HCT116 (cell line): ENCODE measurements at regions not wholly inside any gene's neighbourhood (a gene's known extent, or its start where the extent isn't known, plus 50 kb on each side); places are given as distances from the start of the nearest gene placed in this dataset.

ENCODE experiments used
- ATAC-seq: fragments of 200-7000 bp; cut with Tn5 transposase; 2 replicates; pipeline ENCODE4 v1.9.1; 2020; ENCODE audit warnings: mild to moderate bottlenecking, moderate library complexity
- BruUV-seq: library from RNA; stranded (reverse); fragments of 400-500 nt; replicated peaks from 2 replicates; lab custom pipeline; 2021; lab: Mats Ljungman, UMichigan
- CTCF ChIA-PET: fragments of 300-600 bp; sonication (Branson Sonifier 250); formaldehyde crosslinking; loops from one replicate; lab custom pipeline; 2021; ENCODE audit warnings: antibody characterized with exemption; lab: Charles Lee
- POLR2A ChIA-PET: fragments of 300-600, 350-600 bp; sonication (Branson Sonifier 250); formaldehyde crosslinking; loops from one replicate; lab custom pipeline; 2021; ENCODE audit warnings: antibody characterized with exemption; lab: Charles Lee
- RAD21 ChIA-PET, 2 experiments: fragments of 300-600 bp; sonication (Branson Sonifier 250); formaldehyde crosslinking; loops; one replicate each; lab custom pipeline; 2023; ENCODE audit warnings: low total read pairs in 2 of 2; ENCODE audit not compliant: uncharacterized antibody in 2 of 2, unreplicated experiment in 2 of 2, low non-redundant PET in 1 of 2; lab: Charles Lee
- DNase-seq: peaks from one replicate; pipeline ENCODE4 v3.0.0-alpha.2; 2010; ENCODE audit warnings: low read depth, low spot score
- H2AFZ ChIP-seq: fragments of 200-600 bp; shearing (Covaris generic), sonication (generic); 2 replicates; pipeline ENCODE4 v1.6.1; 2017; ENCODE audit warnings: low read depth, mixed run types, mixed read lengths, antibody characterized with exemption, low read length; ENCODE audit not compliant: poor library complexity, severe bottlenecking
- H3K27ac ChIP-seq: 2 replicates; pipeline ENCODE4 v1.5.1; 2012; ENCODE audit warnings: low read depth, low read length
- H3K27me3 ChIP-seq: fragments of 200-600 bp; sonication (generic); 2 replicates; pipeline ENCODE4 v1.6.1; 2016; ENCODE audit warnings: mixed run types, low read length, mixed read lengths; ENCODE audit not compliant: insufficient read depth
- H3K36me3 ChIP-seq, 2 experiments: fragments of 200-500 bp in 1 of 2; fragments of 200-600 bp in 1 of 2; sonication (Bioruptor generic) in 1 of 2; sonication (generic) in 1 of 2; 2 replicates each; pipeline versions ENCODE4 v1.5.1 to v1.6.1; 2014 to 2016; ENCODE audit warnings: low read length in 2 of 2, inconsistent platforms in 1 of 2, mixed read lengths in 1 of 2, mixed run types in 1 of 2; ENCODE audit not compliant: insufficient read depth in 2 of 2, control insufficient read depth in 1 of 2
- H3K4me1 ChIP-seq, 2 experiments: fragments of 200-600 bp in 1 of 2; sonication (generic) in 1 of 2; 2 replicates each; pipeline versions ENCODE4 v1.5.1 to v1.6.1; 2012 to 2017; ENCODE audit warnings: low read length in 2 of 2, inconsistent platforms in 1 of 2, mild to moderate bottlenecking in 1 of 2, mixed read lengths in 1 of 2, mixed run types in 1 of 2, moderate library complexity in 1 of 2; ENCODE audit not compliant: insufficient read depth in 2 of 2, control insufficient read depth in 1 of 2
- H3K4me2 ChIP-seq: fragments of 200-600 bp; sonication (generic); 2 replicates; pipeline ENCODE4 v1.6.1; 2017; ENCODE audit warnings: mixed run types, low read length, mixed read lengths
- H3K4me3 ChIP-seq, 2 experiments: fragments of 200-600 bp in 1 of 2; sonication (generic) in 1 of 2; replicated peaks in 1 of 2; 2 replicates each; pipeline ENCODE4 v1.5.1; 2011 to 2016; ENCODE audit warnings: low read length in 2 of 2, control low read depth in 1 of 2, low read depth in 1 of 2, mild to moderate bottlenecking in 1 of 2, mixed read lengths in 1 of 2, mixed run types in 1 of 2
- H3K79me2 ChIP-seq: fragments of 200-600 bp; sonication (generic); 2 replicates; pipeline ENCODE4 v1.6.1; 2017; ENCODE audit warnings: mild to moderate bottlenecking, mixed run types, low read length, moderate library complexity, mixed read lengths; ENCODE audit not compliant: insufficient read depth
- H3K9ac ChIP-seq: fragments of 200-600 bp; sonication (generic); 2 replicates; pipeline ENCODE4 v1.6.1; 2016; ENCODE audit warnings: low read length, mixed read lengths
- H3K9me2 ChIP-seq: fragments of 200-600 bp; sonication (generic), shearing (Covaris generic); 2 replicates; pipeline ENCODE4 v1.6.1; 2017; ENCODE audit warnings: mixed run types, mild to moderate bottlenecking, moderate library complexity; ENCODE audit not compliant: insufficient read depth
- H3K9me3 ChIP-seq, 2 experiments: fragments of 200-500 bp in 1 of 2; fragments of 200-600 bp in 1 of 2; sonication (Bioruptor generic) in 1 of 2; sonication (generic) in 1 of 2; 2 replicates each; pipeline ENCODE4 v1.6.1; 2014 to 2017; ENCODE audit warnings: low read length in 2 of 2, mixed read lengths in 2 of 2, inconsistent platforms in 1 of 2, low read depth in 1 of 2, mild to moderate bottlenecking in 1 of 2, mixed run types in 1 of 2, moderate library complexity in 1 of 2; ENCODE audit not compliant: control insufficient read depth in 1 of 2, insufficient read depth in 1 of 2
- H4K20me1 ChIP-seq: fragments of 200-600 bp; sonication (generic), shearing (Covaris generic); 2 replicates; pipeline ENCODE4 v1.6.1; 2017; ENCODE audit warnings: mixed run types, mild to moderate bottlenecking, moderate library complexity; ENCODE audit not compliant: insufficient read depth
- ATF3 ChIP-seq: IDR thresholded peaks from 2 replicates; pipeline ENCODE4 v1.6.1; 2012
- CBX3 ChIP-seq: IDR thresholded peaks from 2 replicates; pipeline ENCODE4 v1.6.1; 2012; ENCODE audit warnings: low read depth
- EGR1 ChIP-seq: IDR thresholded peaks from 2 replicates; pipeline ENCODE4 v1.6.1; 2012; ENCODE audit warnings: low read depth
- ELF1 ChIP-seq: IDR thresholded peaks from 2 replicates; pipeline ENCODE4 v1.6.1; 2012; ENCODE audit warnings: low read depth, borderline replicate concordance
- EZH2phosphoT487 ChIP-seq: fragments of 200-600 bp; IDR thresholded peaks from 2 replicates; pipeline ENCODE4 v1.6.1; 2018; ENCODE audit warnings: antibody characterized with exemption, borderline replicate concordance
- FOSL1 ChIP-seq: IDR thresholded peaks from 2 replicates; pipeline ENCODE4 v1.6.1; 2012; ENCODE audit warnings: low read depth
- JUND ChIP-seq: IDR thresholded peaks from 2 replicates; pipeline ENCODE4 v1.6.1; 2012
- POLR2A ChIP-seq: IDR thresholded peaks from 2 replicates; pipeline ENCODE4 v1.7.0; 2011; ENCODE audit warnings: borderline replicate concordance; ENCODE audit not compliant: insufficient read depth, insufficient read length; ENCODE audit errors: extremely low read depth
- RAD21 ChIP-seq: IDR thresholded peaks from 2 replicates; pipeline ENCODE4 v1.6.1; 2012; ENCODE audit warnings: low read depth, mild to moderate bottlenecking
- SIN3A ChIP-seq: IDR thresholded peaks from 2 replicates; pipeline ENCODE4 v1.6.1; 2012; ENCODE audit warnings: low read depth
- SP1 ChIP-seq: IDR thresholded peaks from 2 replicates; pipeline ENCODE4 v1.6.1; 2012; ENCODE audit warnings: low read depth
- SRF ChIP-seq: IDR thresholded peaks from 2 replicates; pipeline ENCODE4 v1.6.1; 2012; ENCODE audit warnings: low read depth
- TCF7L2 ChIP-seq: IDR thresholded peaks from 2 replicates; pipeline ENCODE4 v1.7.0; 2011; ENCODE audit warnings: borderline replicate concordance, inconsistent platforms; ENCODE audit not compliant: insufficient read depth, insufficient read length; ENCODE audit errors: extremely low read depth
- YY1 ChIP-seq: IDR thresholded peaks from 2 replicates; pipeline ENCODE4 v1.6.1; 2011; ENCODE audit warnings: low read length, low read depth, moderate library complexity, mild to moderate bottlenecking; ENCODE audit not compliant: insufficient replicate concordance; ENCODE audit errors: extremely low read depth
- ZFX ChIP-seq: fragments of 450-650 bp; IDR thresholded peaks from 2 replicates; pipeline ENCODE4 v1.6.1; 2017
- ZNF274 ChIP-seq: fragments of 200-500 bp; sonication (Bioruptor generic); IDR thresholded peaks from 2 replicates; pipeline ENCODE4 v1.6.1; 2014; ENCODE audit warnings: mild to moderate bottlenecking, low read depth, low read length, inconsistent platforms
- intact Hi-C: fragments of 100-400 bp; cut with micrococcal nuclease; formaldehyde crosslinking; loops from 2 replicates; pipeline ENCODE4 v1.10.0; 2022
- TF ChIP-seq, protein P1 (sequence below): IDR thresholded peaks from 2 replicates; pipeline ENCODE4 v1.6.1; 2012; ENCODE audit warnings: low read depth
- TF ChIP-seq, protein P2 (sequence below): IDR thresholded peaks from 2 replicates; pipeline ENCODE4 v1.6.1; 2012
- TF ChIP-seq, protein P3 (sequence below), 3 experiments: fragments of 200-600 bp in 1 of 3; sonication (generic) in 1 of 3; IDR thresholded peaks in 2 of 3; conservative IDR thresholded peaks in 1 of 3; 2 replicates each; pipeline ENCODE4 v1.5.1; 2012 to 2017; ENCODE audit warnings: low read depth in 2 of 3, low read length in 2 of 3, antibody characterized with exemption in 1 of 3, borderline replicate concordance in 1 of 3, control low read depth in 1 of 3, mild to moderate bottlenecking in 1 of 3, mixed read lengths in 1 of 3, mixed run types in 1 of 3, moderate library complexity in 1 of 3; ENCODE audit not compliant: insufficient read depth in 1 of 3

GRCh38 chr12:74337951-74338350, 199.7 kb upstream of the ATXN7L3B start (continued):
- TF ChIP-seq TCF7L2, result peak; percentile 56
- TF ChIP-seq, all 23 proteins: peak for 11

- H3K4me3 ChIP-seq, result no peak overlapping the region
- H3K9me3 ChIP-seq, result no peaks in the 10 kb centered on the region
- H4K20me1 ChIP-seq, result no peaks in the 10 kb centered on the region
- POLR2A ChIA-PET, result no interaction called here
- H3K27ac ChIP-seq, result no peak overlapping the region
- intact Hi-C loops, result loop anchor here (10.0 kb wide), 1 partner anchor 1486 kb away; no protein-coding TSS in a partner anchor
- CTCF ChIA-PET, result no interaction called here
- TF ChIP-seq YY1 (no peak), ZNF274 (no peak), SRF (no peak), EZH2phosphoT487 (no peak), TCF7L2 (no peak), ATF3 (no peak), ELF1 (no peak), CBX3 (no peak), POLR2A (no peak), ZFX (no peak), JUND (no peak), EGR1 (no peak), FOSL1 (no peak), SIN3A (no peak), SP1 (no peak), RAD21 (no peak)
- TF ChIP-seq, protein P1, sequence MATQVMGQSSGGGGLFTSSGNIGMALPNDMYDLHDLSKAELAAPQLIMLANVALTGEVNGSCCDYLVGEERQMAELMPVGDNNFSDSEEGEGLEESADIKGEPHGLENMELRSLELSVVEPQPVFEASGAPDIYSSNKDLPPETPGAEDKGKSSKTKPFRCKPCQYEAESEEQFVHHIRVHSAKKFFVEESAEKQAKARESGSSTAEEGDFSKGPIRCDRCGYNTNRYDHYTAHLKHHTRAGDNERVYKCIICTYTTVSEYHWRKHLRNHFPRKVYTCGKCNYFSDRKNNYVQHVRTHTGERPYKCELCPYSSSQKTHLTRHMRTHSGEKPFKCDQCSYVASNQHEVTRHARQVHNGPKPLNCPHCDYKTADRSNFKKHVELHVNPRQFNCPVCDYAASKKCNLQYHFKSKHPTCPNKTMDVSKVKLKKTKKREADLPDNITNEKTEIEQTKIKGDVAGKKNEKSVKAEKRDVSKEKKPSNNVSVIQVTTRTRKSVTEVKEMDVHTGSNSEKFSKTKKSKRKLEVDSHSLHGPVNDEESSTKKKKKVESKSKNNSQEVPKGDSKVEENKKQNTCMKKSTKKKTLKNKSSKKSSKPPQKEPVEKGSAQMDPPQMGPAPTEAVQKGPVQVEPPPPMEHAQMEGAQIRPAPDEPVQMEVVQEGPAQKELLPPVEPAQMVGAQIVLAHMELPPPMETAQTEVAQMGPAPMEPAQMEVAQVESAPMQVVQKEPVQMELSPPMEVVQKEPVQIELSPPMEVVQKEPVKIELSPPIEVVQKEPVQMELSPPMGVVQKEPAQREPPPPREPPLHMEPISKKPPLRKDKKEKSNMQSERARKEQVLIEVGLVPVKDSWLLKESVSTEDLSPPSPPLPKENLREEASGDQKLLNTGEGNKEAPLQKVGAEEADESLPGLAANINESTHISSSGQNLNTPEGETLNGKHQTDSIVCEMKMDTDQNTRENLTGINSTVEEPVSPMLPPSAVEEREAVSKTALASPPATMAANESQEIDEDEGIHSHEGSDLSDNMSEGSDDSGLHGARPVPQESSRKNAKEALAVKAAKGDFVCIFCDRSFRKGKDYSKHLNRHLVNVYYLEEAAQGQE, result no peak
- TF ChIP-seq, protein P2, sequence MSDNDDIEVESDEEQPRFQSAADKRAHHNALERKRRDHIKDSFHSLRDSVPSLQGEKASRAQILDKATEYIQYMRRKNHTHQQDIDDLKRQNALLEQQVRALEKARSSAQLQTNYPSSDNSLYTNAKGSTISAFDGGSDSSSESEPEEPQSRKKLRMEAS, result no peak
- TF ChIP-seq, protein P3, sequence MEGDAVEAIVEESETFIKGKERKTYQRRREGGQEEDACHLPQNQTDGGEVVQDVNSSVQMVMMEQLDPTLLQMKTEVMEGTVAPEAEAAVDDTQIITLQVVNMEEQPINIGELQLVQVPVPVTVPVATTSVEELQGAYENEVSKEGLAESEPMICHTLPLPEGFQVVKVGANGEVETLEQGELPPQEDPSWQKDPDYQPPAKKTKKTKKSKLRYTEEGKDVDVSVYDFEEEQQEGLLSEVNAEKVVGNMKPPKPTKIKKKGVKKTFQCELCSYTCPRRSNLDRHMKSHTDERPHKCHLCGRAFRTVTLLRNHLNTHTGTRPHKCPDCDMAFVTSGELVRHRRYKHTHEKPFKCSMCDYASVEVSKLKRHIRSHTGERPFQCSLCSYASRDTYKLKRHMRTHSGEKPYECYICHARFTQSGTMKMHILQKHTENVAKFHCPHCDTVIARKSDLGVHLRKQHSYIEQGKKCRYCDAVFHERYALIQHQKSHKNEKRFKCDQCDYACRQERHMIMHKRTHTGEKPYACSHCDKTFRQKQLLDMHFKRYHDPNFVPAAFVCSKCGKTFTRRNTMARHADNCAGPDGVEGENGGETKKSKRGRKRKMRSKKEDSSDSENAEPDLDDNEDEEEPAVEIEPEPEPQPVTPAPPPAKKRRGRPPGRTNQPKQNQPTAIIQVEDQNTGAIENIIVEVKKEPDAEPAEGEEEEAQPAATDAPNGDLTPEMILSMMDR (IDR thresholded peaks at IDR 0.05 in 2 of 3, conservative IDR thresholded peaks at IDR 0.05 in 1 of 3; ENCODE audit: borderline replicate concordance in 1 of 3, insufficient read depth in 1 of 3, low read depth in 2 of 3, low read length in 2 of 3), result no peak
- TF ChIP-seq, all 23 proteins: peak for 0
- no peaks in the 10 kb centered on the region for H3K79me2 ChIP-seq
- no peak for DNase-seq
- no peaks in the 10 kb centered on the region for H3K9me2 ChIP-seq
- H2AFZ ChIP-seq, result peak overlapping the region; percentile 20
- RAD21 ChIA-PET, result no interaction called here
- H3K27me3 ChIP-seq, result no peaks in the 10 kb centered on the region
- H3K4me1 ChIP-seq, result peaks cover 20 to 70% of the 10 kb centered on the region in 2 experiments
- no peak overlapping the region for H3K4me2 ChIP-seq
- BruUV-seq, result no TSS peak
- no peak overlapping the region for H3K9ac ChIP-seq
- ATAC-seq, result no peak
- H3K36me3 ChIP-seq, result no peaks in the 10 kb centered on the region
Measured at GRCh38 chr12:74339211-74339610, 198.4 kb upstream of the ATXN7L3B start.
